ENCODE measurements at regions not wholly inside any gene's neighbourhood (a gene's known extent, or its start where the extent isn't known, plus 50 kb on each side); places are given as distances from the start of the nearest gene placed in this dataset.

- TF ChIP-seq RAD21 (conservative IDR thresholded peaks at IDR 0.05 in 1 of 2, IDR thresholded peaks at IDR 0.05 in 1 of 2), result no peak
- Histone ChIP-seq H3K27ac (no peak overlapping the region), H3K4me1 (no peaks in the 10 kb centered on the region), H3K4me3 (no peak overlapping the region), H3K9me3 (no peaks in the 10 kb centered on the region), H3K4me2 (no peak overlapping the region)
- WGBS (ENCODE audit: missing lambda C conversion rate), result 58% methylated on average over 2 of the region's 2 CpGs
- POLR2A ChIA-PET, result no interaction called here
- DNase-seq (ENCODE audit: low read depth in 1 of 2, low spot score in 1 of 2) (no peak), ATAC-seq (no peak), FAIRE-seq (no peak)
- CTCF ChIA-PET, result no interaction called here
Measured at GRCh38 chr11:97548280-97548679, 1158.5 kb downstream of the JRKL start.

GRCh38 chr11:97557399-97557798 lies 1167.6 kb downstream of the JRKL start:
- ChIA-PET POLR2A (no interaction called here), CTCF (interaction anchor here (0.6 kb wide), 1 partner anchor 1093 kb away, joined by 3 read pairs; no protein-coding TSS in a partner anchor)
- Histone ChIP-seq H3K4me3 (no peak overlapping the region), H3K9me3 (no peaks in the 10 kb centered on the region), H3K27ac (no peak overlapping the region), H3K4me1 (no peaks in the 10 kb centered on the region), H3K4me2 (no peak overlapping the region)
- TF ChIP-seq RAD21 (conservative IDR thresholded peaks at IDR 0.05 in 1 of 2, IDR thresholded peaks at IDR 0.05 in 1 of 2), result no peak
- no peak for TF ChIP-seq HOXB5 (CRISPR knock-in tag; IDR thresholded peaks at IDR 0.05)
- TF ChIP-seq ZSCAN20 (CRISPR knock-in tag; IDR thresholded peaks at IDR 0.05), result no peak
- no peak for TF ChIP-seq PHF8 (IDR thresholded peaks at IDR 0.05; ENCODE audit: borderline replicate concordance, low read depth)
- TF ChIP-seq ZNF302 (CRISPR knock-in tag; IDR thresholded peaks at IDR 0.05), result no peak
- no peak for TF ChIP-seq GATA3 (IDR thresholded peaks at IDR 0.05; ENCODE audit: borderline replicate concordance)
- no peak for TF ChIP-seq HMGXB4 (CRISPR knock-in tag; IDR thresholded peaks at IDR 0.05; ENCODE audit: borderline replicate concordance)
- TF ChIP-seq JUN (IDR thresholded peaks at IDR 0.05), result no peak
- no peak for TF ChIP-seq HDAC2 (IDR thresholded peaks at IDR 0.05)
- TF ChIP-seq JUNB (IDR thresholded peaks at IDR 0.05), result no peak
- TF ChIP-seq EHMT2 (IDR thresholded peaks at IDR 0.05; ENCODE audit: low read depth), result no peak
- TF ChIP-seq ATOH8 (CRISPR knock-in tag; IDR thresholded peaks at IDR 0.05; ENCODE audit: low read depth), result no peak
- TF ChIP-seq TFCP2L1 (CRISPR knock-in tag; IDR thresholded peaks at IDR 0.05), result no peak
- no peak for TF ChIP-seq ELK1 (IDR thresholded peaks at IDR 0.05; ENCODE audit: low read depth, low read length)
- TF ChIP-seq EP300 (IDR thresholded peaks at IDR 0.05), result no peak
- no peak for TF ChIP-seq USF2 (IDR thresholded peaks at IDR 0.05)
- no peak for TF ChIP-seq BHLHE40 (IDR thresholded peaks at IDR 0.05; ENCODE audit: low read depth, low read length)
- TF ChIP-seq E2F6 (IDR thresholded peaks at IDR 0.05; ENCODE audit: borderline replicate concordance, low read depth), result no peak
- TF ChIP-seq NPAS2 (CRISPR knock-in tag; IDR thresholded peaks at IDR 0.05; ENCODE audit: borderline replicate concordance), result no peak
- no peak for TF ChIP-seq HES2 (IDR thresholded peaks at IDR 0.05)
- ATAC-seq (no peak), DNase-seq (ENCODE audit: low read depth in 1 of 2, low spot score in 1 of 2) (no peak), FAIRE-seq (no peak)
- 13% methylated on average over 2 of the region's 2 CpGs for WGBS (ENCODE audit: missing lambda C conversion rate)

All from A549 (cell line).